AG04450 (cell line): ENCODE measurements at regions not wholly inside any gene's neighbourhood (a gene's known extent, or its start where the extent isn't known, plus 50 kb on each side); places are given as distances from the start of the nearest gene placed in this dataset.

ENCODE experiments used
- CTCF ChIA-PET: fragments of 300-600, 350-600 bp; formaldehyde crosslinking; extraction: SDS; loops from one replicate; lab custom pipeline; 2022; ENCODE audit warnings: antibody characterized with exemption, inconsistent platforms; lab: Charles Lee
- POLR2A ChIA-PET: fragments of 350-600 bp; formaldehyde crosslinking; extraction: SDS; loops from one replicate; lab custom pipeline; 2021; ENCODE audit warnings: antibody characterized with exemption, inconsistent platforms; lab: Yijun Ruan, JAX
- DNase-seq: peaks from one replicate; pipeline ENCODE4 v3.0.0-alpha.2; 2011; ENCODE audit warnings: low read depth, low spot score
- H3K27ac ChIP-seq: one replicate; pipeline ENCODE4 v1.5.1; 2012; ENCODE audit warnings: low read depth, low read length, control low read depth
- H3K27me3 ChIP-seq: one replicate; pipeline ENCODE4 v1.6.0; 2012; ENCODE audit warnings: low read length; ENCODE audit not compliant: control insufficient read depth, insufficient read depth
- H3K4me3 ChIP-seq: 2 replicates; pipeline ENCODE4 v1.5.1; 2011; ENCODE audit warnings: mild to moderate bottlenecking, low read depth, low read length, control low read depth
- H3K9me3 ChIP-seq: 2 replicates; pipeline ENCODE4 v1.5.1; 2012; ENCODE audit warnings: low read length; ENCODE audit not compliant: control insufficient read depth, insufficient read depth
- CTCF ChIP-seq: IDR thresholded peaks from 2 replicates; pipeline ENCODE4 v1.5.1; 2011; ENCODE audit warnings: low read depth, low read length, control low read depth, inconsistent platforms

GRCh38 chr1:198927129-198927528 is 288.3 kb downstream of the PTPRC start:
- CTCF ChIA-PET: no interaction called here
- no peak for DNase-seq
- TF ChIP-seq CTCF: no peak
- POLR2A ChIA-PET: no interaction called here
- H3K27ac ChIP-seq: no peak overlapping the region
- H3K4me3 ChIP-seq: no peak overlapping the region
- H3K27me3 ChIP-seq: no peaks in the 10 kb centered on the region
- no peaks in the 10 kb centered on the region for H3K9me3 ChIP-seq

GRCh38 chr1:198929111-198929604 is 290.3 kb downstream of the PTPRC start:
- TF ChIP-seq CTCF: no peak
- no peak overlapping the region for H3K4me3 ChIP-seq
- no peaks in the 10 kb centered on the region for H3K9me3 ChIP-seq
- no peak for DNase-seq
- POLR2A ChIA-PET: no interaction called here
- no peak overlapping the region for H3K27ac ChIP-seq
- CTCF ChIA-PET: interaction anchor here (1.3 kb wide), 1 partner anchor 184 kb away, joined by 4 read pairs; no protein-coding TSS in a partner anchor
- H3K27me3 ChIP-seq: no peaks in the 10 kb centered on the region

- Histone ChIP-seq H3K27me3 (no peaks in the 10 kb centered on the region), H3K27ac (no peak overlapping the region), H3K4me3 (peak overlapping the region; percentile 2; the same call in 1 of the 2 replicates), H3K9me3 (no peaks in the 10 kb centered on the region)
- POLR2A ChIA-PET: no interaction called here
- no peak for TF ChIP-seq CTCF
- DNase-seq: no peak
- CTCF ChIA-PET: interaction anchor here (1.3 kb wide), 1 partner anchor 183 kb away, joined by 4 read pairs; no protein-coding TSS in a partner anchor
Observed at GRCh38 chr1:198929961-198930599, 291.2 kb downstream of the PTPRC start.

- H3K27ac ChIP-seq: no peak overlapping the region
- peak overlapping the region; percentile 38 for H3K4me3 ChIP-seq
- no peak for TF ChIP-seq CTCF
Observed at GRCh38 chr1:198932351-198932991, 293.6 kb downstream of the PTPRC start.

More at GRCh38 chr1:198932351-198932991, 293.6 kb downstream of the PTPRC start:
- no peaks in the 10 kb centered on the region for H3K27me3 ChIP-seq
- no peaks in the 10 kb centered on the region for H3K9me3 ChIP-seq
- ChIA-PET CTCF (interaction anchor here (0.6 to 0.9 kb wide), 2 partner anchors 180 to 531 kb away, joined by 3 read pairs; no protein-coding TSS in a partner anchor), POLR2A (interaction anchor here (0.7 kb wide), 1 partner anchor 146 kb away, joined by 3 read pairs; no protein-coding TSS in a partner anchor)
- DNase-seq: no peak
